Breast epithelium (tissue), 4 donors: ENCODE measurements at regions not wholly inside any gene's neighbourhood (a gene's known extent, or its start where the extent isn't known, plus 50 kb on each side); places are given as distances from the start of the nearest gene placed in this dataset.

ENCODE experiments used
- DNase-seq, 2 donors: peaks; one replicate each; pipeline ENCODE4 v3.0.0-alpha.2; 2019; ENCODE audit warnings: low spot score in 2 of 2
- H3K27ac ChIP-seq, 2 donors: fragments of 200-600 bp; sonication (generic) in 1 of 2; one replicate each; pipeline ENCODE4 v1.5.1; 2016 to 2019; ENCODE audit warnings: mild to moderate bottlenecking in 1 of 2
- H3K27me3 ChIP-seq, 2 donors: fragments of 200-600 bp; sonication (generic) in 1 of 2; one replicate each; pipeline versions ENCODE4 v1.5.1 to v1.6.0; 2017 to 2019; ENCODE audit warnings: control low read depth in 1 of 2, mild to moderate bottlenecking in 1 of 2
- H3K36me3 ChIP-seq: fragments of 200-600 bp; one replicate; pipeline ENCODE4 v1.5.1; 2019
- H3K4me1 ChIP-seq, 2 donors: fragments of 200-600 bp; sonication (generic); one replicate each; pipeline ENCODE4 v1.5.1; 2016 to 2019; ENCODE audit warnings: control low read depth in 1 of 2
- H3K4me3 ChIP-seq, 3 donors: fragments of 200-600 bp; sonication (generic); 1 replicate in 2 of 3; 2 replicates in 1 of 3; pipeline ENCODE4 v1.5.1; 2016 to 2019; ENCODE audit warnings: mild to moderate bottlenecking in 3 of 3, moderate library complexity in 2 of 3
- H3K9me3 ChIP-seq, 2 donors: fragments of 200-600 bp; sonication (generic) in 1 of 2; one replicate each; pipeline ENCODE4 v1.5.1; 2016 to 2019; ENCODE audit warnings: control low read depth in 1 of 2
- POLR2A ChIP-seq: fragments of 450-650 bp; IDR thresholded peaks from one replicate; pipeline ENCODE4 v1.6.1; 2016; ENCODE audit warnings: antibody characterized with exemption, mild to moderate bottlenecking, moderate library complexity
- POLR2AphosphoS5 ChIP-seq, 3 donors: sonication (generic); formaldehyde crosslinking; IDR thresholded peaks; one replicate each; pipeline ENCODE4 v1.6.1; 2017; ENCODE audit warnings: antibody characterized with exemption in 3 of 3
- intact Hi-C: fragments of 100-400 bp; cut with DNase I; formaldehyde crosslinking; loops from one replicate; pipeline ENCODE4 v1.15.1; 2023; ENCODE audit warnings: low total_unique reads
- TF ChIP-seq, protein P1 (sequence below), 3 donors: fragments of 450-650 bp; IDR thresholded peaks; one replicate each; pipeline ENCODE4 v1.5.1; 2016 to 2017; ENCODE audit warnings: antibody characterized with exemption in 3 of 3, mild to moderate bottlenecking in 3 of 3, moderate library complexity in 3 of 3

DNA sequence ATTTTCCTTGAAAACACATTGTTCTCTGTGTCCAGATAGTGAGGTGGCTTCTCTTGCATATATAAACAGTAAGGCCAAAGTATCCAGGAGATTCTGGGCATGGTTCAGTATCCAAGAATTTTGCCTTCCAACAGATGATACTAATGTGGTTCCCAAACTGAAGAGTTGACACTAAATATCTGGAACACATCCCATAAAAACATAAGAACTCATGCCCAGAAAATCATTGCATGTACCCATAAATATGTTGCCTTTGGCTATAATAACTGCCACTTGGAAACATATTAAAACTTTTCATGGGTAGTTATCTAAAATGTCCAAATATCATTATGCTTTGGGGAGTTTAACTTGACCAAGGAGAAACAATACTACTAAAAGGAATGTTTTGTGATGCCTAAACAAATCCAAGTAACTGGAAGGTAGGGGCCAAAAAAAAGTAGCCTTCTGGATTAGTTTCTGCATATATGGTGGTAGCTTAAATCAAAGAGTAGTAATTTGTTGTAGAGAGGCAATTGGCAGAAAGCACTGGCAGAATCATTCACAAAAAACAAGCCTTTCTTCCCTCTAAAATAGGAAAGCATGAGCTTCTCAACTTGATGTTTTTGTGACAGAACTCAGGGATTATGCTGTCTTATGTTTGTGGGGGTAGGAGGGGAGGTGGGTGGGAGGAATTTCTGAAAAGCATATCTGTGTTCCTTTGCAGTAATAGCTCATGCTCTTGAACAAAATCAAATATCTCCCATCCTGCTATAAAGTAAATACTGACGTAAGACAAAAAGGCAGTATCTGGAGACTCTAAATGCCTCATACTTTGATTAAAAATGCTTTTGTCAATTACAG lies 753.9 kb downstream of the TUSC7 start:
- TF ChIP-seq, protein P1, sequence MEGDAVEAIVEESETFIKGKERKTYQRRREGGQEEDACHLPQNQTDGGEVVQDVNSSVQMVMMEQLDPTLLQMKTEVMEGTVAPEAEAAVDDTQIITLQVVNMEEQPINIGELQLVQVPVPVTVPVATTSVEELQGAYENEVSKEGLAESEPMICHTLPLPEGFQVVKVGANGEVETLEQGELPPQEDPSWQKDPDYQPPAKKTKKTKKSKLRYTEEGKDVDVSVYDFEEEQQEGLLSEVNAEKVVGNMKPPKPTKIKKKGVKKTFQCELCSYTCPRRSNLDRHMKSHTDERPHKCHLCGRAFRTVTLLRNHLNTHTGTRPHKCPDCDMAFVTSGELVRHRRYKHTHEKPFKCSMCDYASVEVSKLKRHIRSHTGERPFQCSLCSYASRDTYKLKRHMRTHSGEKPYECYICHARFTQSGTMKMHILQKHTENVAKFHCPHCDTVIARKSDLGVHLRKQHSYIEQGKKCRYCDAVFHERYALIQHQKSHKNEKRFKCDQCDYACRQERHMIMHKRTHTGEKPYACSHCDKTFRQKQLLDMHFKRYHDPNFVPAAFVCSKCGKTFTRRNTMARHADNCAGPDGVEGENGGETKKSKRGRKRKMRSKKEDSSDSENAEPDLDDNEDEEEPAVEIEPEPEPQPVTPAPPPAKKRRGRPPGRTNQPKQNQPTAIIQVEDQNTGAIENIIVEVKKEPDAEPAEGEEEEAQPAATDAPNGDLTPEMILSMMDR (IDR thresholded peaks at IDR 0.05) = no peak
- TF ChIP-seq POLR2A (no peak), POLR2AphosphoS5 (IDR thresholded peaks at IDR 0.05) (no peak)
- Histone ChIP-seq H3K4me1 (no peaks in the 10 kb centered on the region), H3K9me3 (no peaks in the 10 kb centered on the region), H3K27me3 (no peaks in the 10 kb centered on the region), H3K4me3 (no peak overlapping the region), H3K27ac (no peak overlapping the region), H3K36me3 (no peaks in the 10 kb centered on the region)
- intact Hi-C loops = no loop called here
- no peak for DNase-seq

DNA sequence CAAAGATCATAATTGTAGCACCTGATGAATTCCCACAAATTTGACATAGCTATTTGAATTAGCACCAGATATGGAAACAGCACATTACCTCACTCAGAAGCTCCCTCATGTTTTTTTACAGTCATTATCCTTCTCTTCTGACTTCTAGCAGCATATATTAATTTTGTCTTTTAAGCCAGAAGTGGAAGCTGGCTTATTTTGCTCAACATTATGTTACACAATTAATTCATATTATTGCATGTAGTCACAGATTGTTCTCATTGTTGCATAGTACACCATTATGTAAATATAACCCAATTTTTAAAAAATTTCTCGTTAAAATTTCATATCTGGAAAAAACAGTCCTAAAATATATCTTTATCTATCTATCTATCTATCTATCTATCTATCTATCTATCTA lies 762.3 kb downstream of the TUSC7 start:
- intact Hi-C loops = no loop called here

DNA sequence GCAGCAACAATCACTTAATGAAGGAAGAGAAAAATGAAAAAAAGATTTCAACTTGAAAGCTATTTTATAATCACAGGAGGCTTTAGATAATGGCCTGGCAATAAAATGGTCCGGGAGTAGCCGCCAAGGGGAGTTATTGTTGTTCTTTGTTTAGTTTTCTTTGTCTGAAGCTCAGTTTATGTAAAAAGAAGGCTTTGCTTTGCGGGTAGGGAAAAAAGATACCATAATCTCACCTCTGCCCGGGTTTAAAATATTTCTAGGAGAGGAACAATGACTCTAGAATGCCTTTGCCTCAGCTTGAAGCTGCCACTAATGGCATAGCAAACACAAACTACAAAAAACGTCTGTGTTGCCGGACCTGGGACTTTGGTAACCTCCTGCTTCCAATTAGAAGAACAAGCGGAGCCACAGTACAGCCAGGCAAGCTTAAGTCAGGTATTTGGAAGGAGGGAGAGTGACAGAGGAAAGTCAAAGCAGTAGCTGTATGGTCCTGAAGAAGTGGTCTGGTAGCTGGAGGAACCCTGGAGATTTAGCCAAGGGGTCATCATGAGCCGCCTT lies 764.5 kb downstream of the TUSC7 start:
- no peak for DNase-seq
- intact Hi-C loops = no loop called here
- H3K4me1 ChIP-seq = no peaks in the 10 kb centered on the region
- TF ChIP-seq POLR2AphosphoS5 (IDR thresholded peaks at IDR 0.05) (no peak), POLR2A (no peak)
- TF ChIP-seq, protein P1 (IDR thresholded peaks at IDR 0.05) = no peak
- no peaks in the 10 kb centered on the region for H3K27me3 ChIP-seq
- no peak overlapping the region for H3K27ac ChIP-seq
- H3K9me3 ChIP-seq = no peaks in the 10 kb centered on the region
- no peaks in the 10 kb centered on the region for H3K36me3 ChIP-seq
- no peak overlapping the region for H3K4me3 ChIP-seq

More for the DNA sequence above, 762.3 kb downstream of the TUSC7 start:
- Histone ChIP-seq H3K27ac (no peak overlapping the region), H3K4me3 (no peak overlapping the region), H3K4me1 (no peaks in the 10 kb centered on the region), H3K27me3 (no peaks in the 10 kb centered on the region), H3K9me3 (no peaks in the 10 kb centered on the region), H3K36me3 (no peaks in the 10 kb centered on the region)
- TF ChIP-seq POLR2A (no peak), POLR2AphosphoS5 (IDR thresholded peaks at IDR 0.05) (no peak)
- TF ChIP-seq, protein P1 (IDR thresholded peaks at IDR 0.05) = no peak
- DNase-seq = no peak

DNA sequence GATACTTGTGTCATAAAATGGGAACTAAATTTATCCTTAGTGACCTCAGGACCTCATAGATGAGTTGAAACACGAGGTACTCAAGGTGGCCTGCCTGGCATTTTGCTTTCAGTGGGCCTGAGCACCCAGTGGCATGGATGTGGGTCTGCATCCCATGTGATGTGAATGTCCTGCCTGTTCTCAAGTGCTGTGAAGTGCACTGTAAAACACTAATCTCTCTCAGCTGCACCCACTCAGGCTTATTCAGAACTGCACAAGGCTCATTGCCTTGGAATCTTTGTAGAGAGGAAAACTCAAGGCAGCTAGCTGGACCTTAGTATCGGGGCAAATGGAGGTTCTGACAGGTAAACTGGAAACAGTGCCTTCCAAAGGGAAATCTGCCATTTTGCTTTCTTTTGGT lies 767.0 kb downstream of the TUSC7 start:
- H3K27me3 ChIP-seq = no peaks in the 10 kb centered on the region
- intact Hi-C loops = no loop called here
- no peak overlapping the region for H3K4me3 ChIP-seq
- no peaks in the 10 kb centered on the region for H3K4me1 ChIP-seq
- no peak for DNase-seq
- no peak for TF ChIP-seq POLR2AphosphoS5 (IDR thresholded peaks at IDR 0.05)
- H3K36me3 ChIP-seq = no peaks in the 10 kb centered on the region
- H3K27ac ChIP-seq = no peak overlapping the region
- H3K9me3 ChIP-seq = no peaks in the 10 kb centered on the region

DNA sequence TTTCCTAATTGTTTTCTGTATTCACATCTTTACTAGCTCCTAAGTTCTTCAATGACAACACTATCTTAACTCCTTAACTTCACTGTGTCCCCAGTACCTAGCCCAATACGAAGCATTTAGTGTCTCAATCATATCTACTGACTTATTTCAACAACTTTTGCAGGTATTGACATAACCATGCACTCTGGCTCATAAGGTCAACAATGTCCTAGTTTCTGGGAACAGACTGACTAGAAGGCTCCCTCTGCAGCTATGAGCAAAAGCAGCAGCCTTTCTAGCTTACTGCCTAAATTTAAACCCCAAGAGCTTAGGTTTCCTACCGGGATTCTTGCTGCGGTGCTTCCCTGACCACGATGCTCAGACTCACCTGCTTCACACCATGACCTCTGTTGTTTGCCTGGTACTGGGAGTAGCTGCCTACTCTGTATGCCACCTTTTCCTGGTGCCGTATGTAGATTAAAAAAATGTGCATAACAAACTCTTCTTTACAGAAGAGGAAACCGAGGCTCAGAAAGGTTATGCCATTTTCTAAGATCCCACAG lies 767.7 kb downstream of the TUSC7 start:
- no peaks in the 10 kb centered on the region for H3K27me3 ChIP-seq
- TF ChIP-seq, protein P1 (IDR thresholded peaks at IDR 0.05) = no peak

More for the DNA sequence above, 767.7 kb downstream of the TUSC7 start:
- DNase-seq = no peak
- Histone ChIP-seq H3K27ac (no peak overlapping the region), H3K9me3 (no peaks in the 10 kb centered on the region), H3K36me3 (no peaks in the 10 kb centered on the region), H3K4me1 (no peaks in the 10 kb centered on the region), H3K4me3 (no peak overlapping the region)
- intact Hi-C loops = no loop called here
